Stimulated activated naive CD8-positive, alpha-beta T cell treated with anti-CD3 and anti-CD28 coated beads, Interleukin-15, Interleukin-2, amounts not matched to agents 100 ng/mL and 50 ng/mL, for 24 hours (primary cell): ENCODE measurements at regions not wholly inside any gene's neighbourhood (a gene's known extent, or its start where the extent isn't known, plus 50 kb on each side); places are given as distances from the start of the nearest gene placed in this dataset.

Experiments
- H3K27ac Mint-ChIP-seq: one replicate; pipeline ENCODE4 v1.8.0; 2021; ENCODE audit warnings: mild to moderate bottlenecking, mixed read lengths
- H3K27me3 Mint-ChIP-seq: one replicate; pipeline ENCODE4 v1.8.0; 2021; ENCODE audit warnings: mixed read lengths
- H3K36me3 Mint-ChIP-seq: one replicate; pipeline ENCODE4 v1.8.0; 2021; ENCODE audit warnings: low read depth, mixed read lengths
- H3K4me1 Mint-ChIP-seq: one replicate; pipeline ENCODE4 v1.8.0; 2021; ENCODE audit warnings: low read depth, mixed read lengths
- H3K4me3 Mint-ChIP-seq: one replicate; pipeline ENCODE4 v1.8.0; 2021; ENCODE audit warnings: mild to moderate bottlenecking, mixed read lengths
- H3K9me3 Mint-ChIP-seq: one replicate; pipeline ENCODE4 v1.8.0; 2021; ENCODE audit warnings: mixed read lengths

DNA sequence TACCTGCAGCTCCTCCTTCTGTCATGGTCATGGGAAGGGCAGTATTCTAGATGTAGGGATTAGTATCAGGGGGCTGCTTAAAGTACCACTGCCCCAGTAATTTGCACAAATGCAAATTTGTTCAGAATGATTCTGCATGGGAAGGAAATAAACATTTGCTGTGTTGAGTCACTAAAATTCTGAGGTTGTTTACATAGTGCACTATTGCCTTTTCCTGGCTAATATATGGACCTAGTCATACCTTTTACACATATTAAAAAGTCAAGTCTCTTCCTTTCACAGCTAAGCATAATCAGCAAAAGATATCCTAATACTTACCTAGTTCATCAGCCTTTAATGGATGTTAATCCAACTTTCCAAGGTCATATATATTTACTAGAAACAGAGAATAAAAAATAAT, 746.4 kb upstream of the NR2F2 start:
- Mint-ChIP-seq H3K36me3 (no peaks in the 10 kb centered on the region), H3K4me1 (no peaks in the 10 kb centered on the region), H3K9me3 (no peaks in the 10 kb centered on the region), H3K4me3 (no peak overlapping the region), H3K27me3 (peaks cover 14% of the 10 kb centered on the region), H3K27ac (no peak overlapping the region)

DNA sequence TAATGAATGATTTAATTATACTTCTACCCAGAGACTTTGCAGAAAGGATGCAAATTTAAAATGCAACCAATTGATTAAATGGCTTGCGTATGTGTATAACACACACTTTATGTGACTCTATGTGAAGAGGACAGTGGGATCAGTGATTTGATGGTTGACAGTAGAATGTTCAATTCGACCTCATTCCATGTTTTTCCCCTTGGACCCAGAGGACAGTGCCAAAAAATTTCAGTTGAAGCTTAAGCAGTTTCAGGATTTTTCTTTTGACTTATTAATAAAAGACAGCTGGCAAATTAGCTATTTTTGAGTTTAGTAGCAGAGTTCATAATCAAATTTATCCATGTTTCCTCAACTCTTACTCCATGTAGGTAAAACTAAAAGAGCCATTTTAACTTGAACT, 742.4 kb upstream of the NR2F2 start:
- H3K4me1 Mint-ChIP-seq, result no peaks in the 10 kb centered on the region
- H3K27me3 Mint-ChIP-seq, result no peaks in the 10 kb centered on the region
- no peak overlapping the region for H3K27ac Mint-ChIP-seq
- no peak overlapping the region for H3K4me3 Mint-ChIP-seq
- H3K9me3 Mint-ChIP-seq, result no peaks in the 10 kb centered on the region
- H3K36me3 Mint-ChIP-seq, result no peaks in the 10 kb centered on the region

DNA sequence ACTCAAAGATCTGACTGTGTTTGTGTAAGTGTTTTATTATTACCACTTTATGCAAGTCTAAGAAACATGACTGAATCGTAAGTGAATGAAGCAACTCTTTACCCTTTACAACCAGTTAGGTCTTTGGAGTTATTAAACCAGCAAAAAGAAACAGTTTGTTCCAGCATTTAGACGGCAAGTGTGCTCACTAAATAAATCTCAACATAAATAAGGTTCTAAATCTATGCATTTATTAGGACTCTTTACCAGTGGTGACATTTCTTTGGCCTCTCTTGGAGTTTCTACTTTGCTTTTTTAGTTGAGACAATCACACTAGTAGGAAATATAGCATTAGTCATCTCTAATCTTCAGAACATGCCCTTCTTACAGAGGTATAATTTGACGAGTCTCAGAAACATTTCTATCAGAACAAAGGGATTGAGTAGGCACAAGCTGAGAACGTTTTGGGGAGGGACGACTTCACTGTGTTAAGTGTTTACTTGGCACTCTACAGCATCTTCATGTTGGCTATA, 739.9 kb upstream of the NR2F2 start:
- no peaks in the 10 kb centered on the region for H3K9me3 Mint-ChIP-seq
- no peak overlapping the region for H3K4me3 Mint-ChIP-seq
- no peaks in the 10 kb centered on the region for H3K36me3 Mint-ChIP-seq
- H3K27ac Mint-ChIP-seq, result no peak overlapping the region
- no peaks in the 10 kb centered on the region for H3K4me1 Mint-ChIP-seq
- peaks cover 3% of the 10 kb centered on the region for H3K27me3 Mint-ChIP-seq

DNA sequence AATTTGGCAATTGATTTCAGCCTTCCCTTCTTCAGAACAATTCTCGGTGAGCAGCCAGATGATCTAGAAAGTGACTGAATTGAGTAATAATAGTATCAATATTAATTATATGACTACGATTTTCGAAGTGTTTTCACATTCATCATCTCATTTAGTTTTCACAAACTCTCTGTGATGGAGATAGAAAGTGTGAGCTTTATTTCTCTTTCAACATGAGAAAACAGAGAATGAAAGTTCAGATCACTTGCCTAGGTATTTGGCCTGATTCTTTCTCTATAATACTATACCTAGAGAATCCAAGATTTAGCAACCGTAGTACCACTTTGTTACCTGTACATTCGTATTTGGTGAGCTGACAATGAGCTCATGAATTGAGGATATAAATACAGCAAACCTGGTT, 739.2 kb upstream of the NR2F2 start:
- Mint-ChIP-seq H3K4me1 (no peaks in the 10 kb centered on the region), H3K36me3 (no peaks in the 10 kb centered on the region), H3K27ac (no peak overlapping the region), H3K4me3 (no peak overlapping the region), H3K27me3 (peaks cover 6% of the 10 kb centered on the region), H3K9me3 (no peaks in the 10 kb centered on the region)

DNA sequence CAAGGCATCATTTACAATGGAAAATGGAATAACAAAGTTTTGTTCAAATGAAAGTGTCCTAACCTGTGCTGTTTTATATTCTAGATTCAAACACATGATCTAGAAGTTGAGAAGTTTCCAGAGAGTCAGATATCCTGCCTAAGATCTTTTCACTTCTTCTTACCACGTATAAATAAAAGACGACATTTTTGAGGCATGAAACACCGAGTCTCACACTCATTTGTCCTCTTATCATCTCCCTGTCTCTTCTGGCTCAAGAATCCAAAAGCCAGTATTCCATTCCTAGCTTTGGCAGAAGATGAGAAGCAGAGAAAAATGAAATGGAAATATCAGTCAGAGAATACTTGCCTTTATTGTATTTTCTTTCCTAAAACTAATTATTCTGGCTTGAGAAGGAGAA, 738.6 kb upstream of the NR2F2 start:
- Mint-ChIP-seq H3K9me3 (no peaks in the 10 kb centered on the region), H3K27ac (no peak overlapping the region), H3K4me3 (no peak overlapping the region), H3K4me1 (no peaks in the 10 kb centered on the region), H3K27me3 (peaks cover 6% of the 10 kb centered on the region), H3K36me3 (no peaks in the 10 kb centered on the region)

DNA sequence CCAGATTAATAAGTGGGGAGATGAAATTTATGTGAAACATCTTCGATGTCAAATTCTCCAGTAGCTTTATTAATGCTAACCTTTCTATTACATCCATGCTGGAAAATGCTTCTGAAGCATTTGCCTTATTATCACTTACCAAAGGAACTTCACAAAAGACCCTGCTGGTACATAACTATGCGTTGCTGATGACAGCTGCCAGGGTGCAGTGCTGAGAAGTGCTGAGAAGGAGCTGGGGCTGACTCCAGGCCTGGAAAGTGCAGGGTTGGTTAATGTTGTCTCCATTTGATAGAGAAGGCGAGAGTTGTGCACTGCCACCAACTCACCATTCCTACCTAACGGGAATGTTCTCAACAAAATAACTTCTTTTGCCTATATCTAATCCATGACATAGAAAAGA, 736.0 kb upstream of the NR2F2 start:
- no peaks in the 10 kb centered on the region for H3K4me1 Mint-ChIP-seq

DNA sequence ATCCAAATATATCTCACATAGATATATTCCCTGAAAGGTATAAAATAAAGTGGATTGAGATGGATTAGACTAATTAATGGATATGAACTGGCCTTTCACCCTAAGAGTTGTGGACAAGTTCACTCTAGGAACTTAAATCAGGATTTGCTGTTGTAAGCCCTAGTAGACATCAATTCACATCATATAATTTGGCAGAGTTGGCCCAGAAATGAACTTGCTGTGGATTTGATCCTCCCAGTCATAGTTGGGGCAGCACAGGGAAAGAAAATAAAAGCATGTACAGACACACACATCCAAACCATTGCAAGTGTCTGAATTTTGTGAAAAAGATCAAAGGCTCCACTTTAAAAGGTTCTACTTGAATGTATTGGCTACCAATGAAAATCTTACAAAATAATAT, 734.7 kb upstream of the NR2F2 start:
- no peaks in the 10 kb centered on the region for H3K36me3 Mint-ChIP-seq
- no peak overlapping the region for H3K4me3 Mint-ChIP-seq
- H3K27me3 Mint-ChIP-seq, result peaks cover 6% of the 10 kb centered on the region
- no peak overlapping the region for H3K27ac Mint-ChIP-seq
- no peaks in the 10 kb centered on the region for H3K9me3 Mint-ChIP-seq
- no peaks in the 10 kb centered on the region for H3K4me1 Mint-ChIP-seq

More for the DNA sequence above, 736.0 kb upstream of the NR2F2 start:
- Mint-ChIP-seq H3K27me3 (peaks cover 6% of the 10 kb centered on the region), H3K9me3 (no peaks in the 10 kb centered on the region), H3K36me3 (no peaks in the 10 kb centered on the region), H3K4me3 (no peak overlapping the region), H3K27ac (no peak overlapping the region)

DNA sequence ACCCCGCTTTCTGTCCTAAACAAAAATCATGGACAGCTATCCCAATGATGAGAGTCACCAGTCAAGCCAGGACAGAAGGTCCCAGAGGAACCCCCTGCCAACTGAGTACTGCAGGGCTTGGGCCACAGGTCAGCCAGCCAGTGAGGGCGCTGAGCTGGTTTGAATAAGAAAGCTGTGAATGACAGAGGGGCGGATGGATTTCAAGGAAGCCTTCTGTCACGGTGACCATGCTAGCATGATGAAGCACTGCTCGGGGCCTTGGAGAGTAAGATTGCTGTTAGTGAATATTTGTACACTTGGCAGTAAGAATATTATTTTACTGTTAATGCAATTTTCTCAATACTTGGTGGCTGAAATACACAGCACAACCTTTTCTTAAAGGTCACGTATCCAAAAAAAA, 734.0 kb upstream of the NR2F2 start:
- H3K4me1 Mint-ChIP-seq, result no peaks in the 10 kb centered on the region

DNA sequence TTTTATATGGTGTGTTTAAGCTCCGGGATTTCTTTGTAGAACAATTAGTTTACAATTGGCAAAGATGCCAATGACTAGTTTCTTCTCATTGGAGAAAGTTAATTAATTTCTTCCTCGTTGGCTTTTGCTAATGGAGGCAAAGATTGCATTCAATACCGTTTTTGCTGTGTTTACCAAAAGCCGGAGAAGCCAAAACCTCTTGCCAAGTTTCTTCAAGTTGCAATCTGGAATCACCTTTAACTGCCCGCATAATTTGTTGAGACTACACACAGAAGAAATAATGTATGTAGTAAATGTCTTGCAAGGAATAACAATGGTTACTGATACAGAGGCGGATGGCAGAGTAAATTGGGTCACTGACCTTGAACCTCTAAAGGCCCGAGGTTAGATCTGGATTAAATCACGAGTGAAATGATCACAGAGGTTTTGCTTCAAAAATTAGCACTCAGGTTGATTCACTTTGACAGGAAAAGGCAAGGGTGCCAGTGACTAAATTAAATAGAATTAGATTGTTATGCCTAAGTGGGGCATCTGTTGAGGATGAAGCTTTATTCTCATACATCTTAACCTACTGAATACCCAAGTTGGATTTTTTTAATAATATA, 732.1 kb upstream of the NR2F2 start:
- no peaks in the 10 kb centered on the region for H3K36me3 Mint-ChIP-seq
- no peak overlapping the region for H3K4me3 Mint-ChIP-seq
- no peaks in the 10 kb centered on the region for H3K9me3 Mint-ChIP-seq
- no peaks in the 10 kb centered on the region for H3K4me1 Mint-ChIP-seq
- H3K27ac Mint-ChIP-seq, result no peak overlapping the region
- peaks cover 6% of the 10 kb centered on the region for H3K27me3 Mint-ChIP-seq

More for the DNA sequence above, 734.0 kb upstream of the NR2F2 start:
- Mint-ChIP-seq H3K9me3 (no peaks in the 10 kb centered on the region), H3K36me3 (no peaks in the 10 kb centered on the region), H3K27ac (no peak overlapping the region), H3K4me3 (no peak overlapping the region), H3K27me3 (peaks cover 6% of the 10 kb centered on the region)

DNA sequence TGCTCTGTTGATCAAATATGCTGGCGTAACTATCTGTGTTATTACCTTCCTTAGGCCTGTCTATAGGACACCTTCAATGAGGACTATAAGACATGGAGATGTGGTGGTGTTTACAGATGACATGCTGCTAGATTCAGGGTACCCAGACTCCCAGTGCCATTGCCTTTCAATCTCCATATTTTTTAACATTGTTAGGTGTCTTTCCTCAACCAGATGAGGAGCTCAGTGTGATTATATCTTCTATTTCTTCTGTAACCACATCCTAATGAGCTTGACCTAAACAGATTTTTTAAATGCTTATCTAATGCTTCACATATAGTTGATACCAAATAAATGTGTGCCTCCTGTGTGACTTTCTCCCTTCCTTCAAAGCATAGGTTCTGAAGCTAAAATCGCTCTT, 730.1 kb upstream of the NR2F2 start:
- no peak overlapping the region for H3K4me3 Mint-ChIP-seq
- H3K36me3 Mint-ChIP-seq, result no peaks in the 10 kb centered on the region
- H3K4me1 Mint-ChIP-seq, result no peaks in the 10 kb centered on the region
- H3K9me3 Mint-ChIP-seq, result no peaks in the 10 kb centered on the region
- H3K27me3 Mint-ChIP-seq, result peaks cover 5% of the 10 kb centered on the region
- H3K27ac Mint-ChIP-seq, result no peak overlapping the region

DNA sequence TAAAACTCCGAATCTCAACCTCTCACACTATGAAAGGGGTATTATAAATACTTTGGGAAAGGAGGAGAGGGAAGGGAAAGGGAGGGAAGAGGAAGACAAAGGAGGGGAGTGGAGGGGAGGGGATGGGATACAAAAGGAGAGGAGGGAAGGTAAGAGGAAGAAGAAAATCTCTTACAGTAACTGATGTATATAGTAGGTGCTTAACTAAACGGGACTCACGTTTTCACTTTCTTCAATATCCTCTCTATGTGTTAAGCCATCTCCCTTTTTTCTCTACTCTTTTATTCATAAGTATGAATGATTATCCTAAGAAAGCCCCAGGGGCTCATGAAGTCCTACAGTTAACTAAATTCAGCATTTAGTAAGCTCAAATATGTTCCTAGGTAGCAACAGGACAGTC, 729.6 kb upstream of the NR2F2 start:
- Mint-ChIP-seq H3K9me3 (no peaks in the 10 kb centered on the region), H3K4me1 (no peaks in the 10 kb centered on the region), H3K27me3 (peaks cover under 1% of the 10 kb centered on the region), H3K27ac (no peak overlapping the region), H3K4me3 (no peak overlapping the region), H3K36me3 (no peaks in the 10 kb centered on the region)

DNA sequence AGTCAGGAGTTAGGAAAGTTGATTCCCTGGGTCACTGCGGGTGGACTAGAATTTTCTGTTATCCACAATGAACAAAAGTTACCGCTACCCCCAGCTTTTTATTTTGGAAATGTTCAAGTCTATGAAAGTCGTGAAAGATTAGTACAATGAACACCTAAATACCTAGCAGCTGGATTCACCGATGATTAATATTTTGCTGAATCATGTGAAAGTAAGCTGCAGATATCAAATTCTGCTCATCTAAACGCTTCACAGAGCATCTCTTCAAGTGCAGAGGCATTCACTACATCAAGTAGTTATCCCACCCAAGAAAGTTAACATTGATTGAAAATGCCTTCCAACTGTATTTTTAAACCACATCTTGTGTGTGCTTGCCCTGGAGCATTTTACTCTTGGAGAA, 729.0 kb upstream of the NR2F2 start:
- H3K4me3 Mint-ChIP-seq, result no peak overlapping the region
- no peaks in the 10 kb centered on the region for H3K9me3 Mint-ChIP-seq
- H3K4me1 Mint-ChIP-seq, result no peaks in the 10 kb centered on the region
- no peak overlapping the region for H3K27ac Mint-ChIP-seq
- no peaks in the 10 kb centered on the region for H3K36me3 Mint-ChIP-seq
- H3K27me3 Mint-ChIP-seq, result no peaks in the 10 kb centered on the region

DNA sequence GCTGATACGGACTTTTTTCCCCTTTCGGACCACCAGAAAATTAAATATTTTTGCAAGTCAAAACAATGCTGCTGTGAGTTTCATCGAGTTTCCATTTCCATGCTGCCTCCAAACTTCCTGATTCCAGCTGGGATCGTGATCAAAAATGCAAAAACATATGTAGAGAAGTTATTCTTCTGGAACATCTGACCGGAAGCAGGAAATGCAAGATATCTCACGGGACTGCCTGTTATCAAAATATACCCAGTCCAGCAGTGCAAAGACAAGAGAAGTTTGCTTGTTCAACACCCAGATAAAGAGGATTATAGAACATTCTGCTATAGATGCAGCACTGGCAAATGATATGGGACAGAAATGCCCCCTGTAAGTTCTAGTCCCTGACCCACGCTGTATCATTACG, 726.7 kb upstream of the NR2F2 start:
- no peak overlapping the region for H3K4me3 Mint-ChIP-seq
- H3K27ac Mint-ChIP-seq, result no peak overlapping the region
- H3K27me3 Mint-ChIP-seq, result no peaks in the 10 kb centered on the region
- no peaks in the 10 kb centered on the region for H3K36me3 Mint-ChIP-seq
- no peaks in the 10 kb centered on the region for H3K4me1 Mint-ChIP-seq
- no peaks in the 10 kb centered on the region for H3K9me3 Mint-ChIP-seq

DNA sequence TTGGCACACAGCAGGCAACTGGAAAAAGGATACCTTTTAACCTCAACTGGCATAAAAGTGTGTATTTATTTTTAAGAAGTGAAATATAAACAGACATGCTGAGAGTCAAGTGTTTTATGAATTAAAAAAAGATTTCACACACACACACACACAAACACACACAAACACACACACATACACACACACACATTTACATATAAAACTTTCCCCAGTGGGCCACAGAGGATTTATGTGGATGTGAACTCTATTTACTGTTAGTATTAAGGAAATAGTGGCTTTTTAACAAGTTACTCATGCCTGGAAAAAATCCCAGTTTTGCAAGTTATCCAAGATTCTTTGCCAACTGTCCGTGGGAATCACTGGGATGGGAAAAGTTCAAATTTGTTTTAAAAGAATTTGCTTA, 725.9 kb upstream of the NR2F2 start:
- Mint-ChIP-seq H3K27me3 (no peaks in the 10 kb centered on the region), H3K36me3 (no peaks in the 10 kb centered on the region), H3K27ac (no peak overlapping the region), H3K4me1 (no peaks in the 10 kb centered on the region), H3K9me3 (no peaks in the 10 kb centered on the region), H3K4me3 (no peak overlapping the region)

DNA sequence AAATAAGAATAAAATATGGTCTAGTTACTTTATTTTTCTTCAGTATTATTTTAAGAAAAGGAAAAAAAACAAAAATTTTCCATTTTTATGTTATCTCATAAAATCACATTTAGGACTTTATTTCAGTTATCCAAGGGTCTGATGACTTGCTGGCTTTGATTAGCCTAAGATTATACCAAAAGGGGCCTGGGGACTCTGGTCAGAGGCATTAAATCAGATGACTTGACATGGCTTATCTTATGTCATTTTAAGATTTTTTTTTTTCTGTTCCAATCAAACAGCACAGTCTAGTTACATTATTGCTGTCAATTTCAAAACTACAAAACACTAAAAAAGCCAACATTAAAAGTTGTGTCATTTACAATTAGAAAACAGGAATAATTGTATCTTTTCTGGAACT, 725.4 kb upstream of the NR2F2 start:
- no peak overlapping the region for H3K27ac Mint-ChIP-seq
- no peak overlapping the region for H3K4me3 Mint-ChIP-seq
- no peaks in the 10 kb centered on the region for H3K27me3 Mint-ChIP-seq
- no peaks in the 10 kb centered on the region for H3K4me1 Mint-ChIP-seq
- H3K36me3 Mint-ChIP-seq, result no peaks in the 10 kb centered on the region
- no peaks in the 10 kb centered on the region for H3K9me3 Mint-ChIP-seq

DNA sequence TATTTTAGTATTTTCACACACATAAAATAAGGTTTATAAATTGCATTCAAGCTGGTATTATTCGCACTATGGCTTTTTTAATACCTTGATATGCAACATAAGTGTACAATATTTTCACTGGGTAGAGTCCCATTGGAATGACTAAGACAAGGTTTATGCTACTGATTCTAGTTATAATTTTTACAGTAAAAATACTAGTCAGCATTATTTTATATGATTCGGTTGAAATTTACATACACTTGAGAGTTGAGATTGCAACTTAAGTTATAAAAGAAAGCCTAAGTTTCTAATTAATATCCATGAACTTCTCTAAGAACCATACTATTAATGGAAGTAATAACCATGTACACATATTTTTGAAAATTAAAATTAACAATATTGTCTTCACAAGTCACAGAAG, 723.9 kb upstream of the NR2F2 start:
- Mint-ChIP-seq H3K4me1 (no peaks in the 10 kb centered on the region), H3K9me3 (no peaks in the 10 kb centered on the region), H3K27me3 (no peaks in the 10 kb centered on the region), H3K27ac (no peak overlapping the region), H3K36me3 (no peaks in the 10 kb centered on the region), H3K4me3 (no peak overlapping the region)
